ENCODE measurements at regions not wholly inside any gene's neighbourhood (a gene's known extent, or its start where the extent isn't known, plus 50 kb on each side); places are given as distances from the start of the nearest gene placed in this dataset.

GRCh38 chr12:16467272-16467671 lies 119.8 kb downstream of the MGST1 start:
- ATAC-seq = no peak
- TF ChIP-seq HMGXB4 (CRISPR knock-in tag; IDR thresholded peaks at IDR 0.05) (no peak), ARID4B (CRISPR knock-in tag; IDR thresholded peaks at IDR 0.05; ENCODE audit: borderline replicate concordance) (no peak), JUN (CRISPR knock-in tag; IDR thresholded peaks at IDR 0.05) (no peak), MXD4 (CRISPR knock-in tag; IDR thresholded peaks at IDR 0.05; ENCODE audit: borderline replicate concordance) (no peak), USF2 (CRISPR knock-in tag; IDR thresholded peaks at IDR 0.05) (no peak), STAT6 (CRISPR knock-in tag; conservative IDR thresholded peaks at IDR 0.05; ENCODE audit: low read depth) (no peak), ATF1 (CRISPR knock-in tag; IDR thresholded peaks at IDR 0.05) (no peak), NR1H2 (CRISPR knock-in tag; IDR thresholded peaks at IDR 0.05) (no peak), NFYB (CRISPR knock-in tag; conservative IDR thresholded peaks at IDR 0.05; ENCODE audit: low read depth) (no peak)
- ChIA-PET POLR2A (no interaction called here), CTCF (no interaction called here)
- Mint-ChIP-seq H3K27ac (no peak overlapping the region), H3K36me3 (no peaks in the 10 kb centered on the region), H3K27me3 (ENCODE audit: low read depth) (no peaks in the 10 kb centered on the region), H3K4me1 (no peaks in the 10 kb centered on the region), H3K9me3 (no peaks in the 10 kb centered on the region), H3K4me3 (no peak overlapping the region)
- DNase-seq (ENCODE audit: low spot score) = no peak

- ChIA-PET CTCF (interaction anchor here (0.6 to 1.1 kb wide), 2 partner anchors 20 to 27 kb away, joined by 3 read pairs; no protein-coding TSS in a partner anchor), POLR2A (no interaction called here)
- Mint-ChIP-seq H3K36me3 (no peaks in the 10 kb centered on the region), H3K4me1 (no peaks in the 10 kb centered on the region), H3K27me3 (ENCODE audit: low read depth) (no peaks in the 10 kb centered on the region), H3K4me3 (no peak overlapping the region), H3K27ac (no peak overlapping the region), H3K9me3 (no peaks in the 10 kb centered on the region)
- ATAC-seq (no peak), DNase-seq (ENCODE audit: low spot score) (no peak)
- TF ChIP-seq MAX (CRISPR knock-in tag; IDR thresholded peaks at IDR 0.05) (no peak), MYBL2 (CRISPR knock-in tag; IDR thresholded peaks at IDR 0.05) (no peak), AFF4 (CRISPR knock-in tag; IDR thresholded peaks at IDR 0.05; ENCODE audit: borderline replicate concordance) (no peak), ZNF232 (CRISPR knock-in tag; IDR thresholded peaks at IDR 0.05) (no peak), E2F1 (CRISPR knock-in tag; IDR thresholded peaks at IDR 0.05) (no peak), ZNF219 (CRISPR knock-in tag; IDR thresholded peaks at IDR 0.05; ENCODE audit: borderline replicate concordance) (no peak), TCF7 (CRISPR knock-in tag; IDR thresholded peaks at IDR 0.05; ENCODE audit: low read depth) (no peak), ESRRA (CRISPR knock-in tag; IDR thresholded peaks at IDR 0.05; ENCODE audit: borderline replicate concordance) (no peak), SP1 (CRISPR knock-in tag; conservative IDR thresholded peaks at IDR 0.05) (no peak), ZSCAN18 (CRISPR knock-in tag; IDR thresholded peaks at IDR 0.05) (no peak)
These were observed 125.2 kb downstream of the MGST1 start for GRCh38 chr12:16472631-16473030.
